Testis (tissue), 2 donors: ENCODE measurements at regions not wholly inside any gene's neighbourhood (a gene's known extent, or its start where the extent isn't known, plus 50 kb on each side); places are given as distances from the start of the nearest gene placed in this dataset.

ENCODE experiments used
- DNase-seq: peaks from one replicate; pipeline ENCODE4 v3.0.0-alpha.2; 2019
- H3K27ac ChIP-seq, 2 donors: fragments of 200-600 bp; sonication (generic); one replicate each; pipeline ENCODE4 v1.5.1; 2019
- H3K27me3 ChIP-seq: fragments of 200-600 bp; sonication (generic); one replicate; pipeline ENCODE4 v1.5.1; 2019
- H3K36me3 ChIP-seq: fragments of 200-600 bp; sonication (generic); one replicate; pipeline ENCODE4 v1.5.1; 2017; ENCODE audit warnings: low read depth; ENCODE audit errors: missing control alignments
- H3K4me1 ChIP-seq: fragments of 200-600 bp; sonication (generic); one replicate; pipeline ENCODE4 v1.5.1; 2019
- H3K4me3 ChIP-seq, 2 donors: fragments of 200-600 bp; sonication (generic); one replicate each; pipeline ENCODE4 v1.5.1; 2017 to 2019
- H3K9me3 ChIP-seq: fragments of 200-600 bp; sonication (generic); one replicate; pipeline ENCODE4 v1.5.1; 2017
- POLR2A ChIP-seq: fragments of 450-650 bp; IDR thresholded peaks from one replicate; pipeline ENCODE4 v1.6.1; 2017; ENCODE audit warnings: antibody characterized with exemption, mild to moderate bottlenecking, moderate library complexity
- WGBS, 2 donors: methylation state at CpG; one replicate each; pipeline ENCODE4 v1.1.5; 2018; 5-methylcytosine and 5-hydroxymethylcytosine counted together
- intact Hi-C: fragments of 100-400 bp; cut with DNase I; formaldehyde crosslinking; loops from one replicate; pipeline ENCODE4 v1.15.1; 2023; ENCODE audit warnings: low total_unique reads
- TF ChIP-seq, protein P1 (sequence below), 3 experiments: fragments of 450-650 bp in 2 of 3; fragments of 200-600 bp in 1 of 3; sonication (generic) in 1 of 3; IDR thresholded peaks; one replicate each; pipeline ENCODE4 v1.5.1; 2016 to 2019; ENCODE audit warnings: antibody characterized with exemption in 3 of 3, mild to moderate bottlenecking in 2 of 3, moderate library complexity in 1 of 3

DNA sequence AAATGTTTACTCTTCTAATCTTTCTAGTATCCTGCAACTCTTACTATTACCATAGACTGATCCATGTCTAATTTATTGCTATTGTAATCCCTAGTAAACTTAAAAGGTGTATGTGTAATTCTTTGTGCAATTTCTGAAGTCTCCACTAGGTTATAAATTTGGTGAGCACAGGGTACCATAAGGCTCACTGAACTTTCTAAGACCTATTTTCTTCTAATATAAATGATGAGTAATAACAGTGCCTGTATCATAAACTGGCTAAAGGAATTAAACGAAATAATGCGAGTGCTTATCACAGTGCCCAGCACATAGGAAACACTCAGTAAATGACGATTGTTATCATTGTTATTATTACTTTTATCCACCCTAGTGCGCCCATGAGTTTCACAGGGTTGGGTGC is 119.1 kb downstream of the KLF12 start:
- 79 to 84% methylated on average over 4 of the region's 4 CpGs for WGBS, 2 donors
- no peak overlapping the region for H3K4me3 ChIP-seq
- H3K4me1 ChIP-seq = no peaks in the 10 kb centered on the region
- intact Hi-C loops = no loop called here
- no peaks in the 10 kb centered on the region for H3K36me3 ChIP-seq
- DNase-seq = no peak
- H3K27me3 ChIP-seq = no peaks in the 10 kb centered on the region
- TF ChIP-seq, protein P1, sequence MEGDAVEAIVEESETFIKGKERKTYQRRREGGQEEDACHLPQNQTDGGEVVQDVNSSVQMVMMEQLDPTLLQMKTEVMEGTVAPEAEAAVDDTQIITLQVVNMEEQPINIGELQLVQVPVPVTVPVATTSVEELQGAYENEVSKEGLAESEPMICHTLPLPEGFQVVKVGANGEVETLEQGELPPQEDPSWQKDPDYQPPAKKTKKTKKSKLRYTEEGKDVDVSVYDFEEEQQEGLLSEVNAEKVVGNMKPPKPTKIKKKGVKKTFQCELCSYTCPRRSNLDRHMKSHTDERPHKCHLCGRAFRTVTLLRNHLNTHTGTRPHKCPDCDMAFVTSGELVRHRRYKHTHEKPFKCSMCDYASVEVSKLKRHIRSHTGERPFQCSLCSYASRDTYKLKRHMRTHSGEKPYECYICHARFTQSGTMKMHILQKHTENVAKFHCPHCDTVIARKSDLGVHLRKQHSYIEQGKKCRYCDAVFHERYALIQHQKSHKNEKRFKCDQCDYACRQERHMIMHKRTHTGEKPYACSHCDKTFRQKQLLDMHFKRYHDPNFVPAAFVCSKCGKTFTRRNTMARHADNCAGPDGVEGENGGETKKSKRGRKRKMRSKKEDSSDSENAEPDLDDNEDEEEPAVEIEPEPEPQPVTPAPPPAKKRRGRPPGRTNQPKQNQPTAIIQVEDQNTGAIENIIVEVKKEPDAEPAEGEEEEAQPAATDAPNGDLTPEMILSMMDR (IDR thresholded peaks at IDR 0.05) = peak in 1 of 3 experiments; percentile 42
- no peak for TF ChIP-seq POLR2A
- H3K9me3 ChIP-seq = no peaks in the 10 kb centered on the region
- no peak overlapping the region for H3K27ac ChIP-seq

DNA sequence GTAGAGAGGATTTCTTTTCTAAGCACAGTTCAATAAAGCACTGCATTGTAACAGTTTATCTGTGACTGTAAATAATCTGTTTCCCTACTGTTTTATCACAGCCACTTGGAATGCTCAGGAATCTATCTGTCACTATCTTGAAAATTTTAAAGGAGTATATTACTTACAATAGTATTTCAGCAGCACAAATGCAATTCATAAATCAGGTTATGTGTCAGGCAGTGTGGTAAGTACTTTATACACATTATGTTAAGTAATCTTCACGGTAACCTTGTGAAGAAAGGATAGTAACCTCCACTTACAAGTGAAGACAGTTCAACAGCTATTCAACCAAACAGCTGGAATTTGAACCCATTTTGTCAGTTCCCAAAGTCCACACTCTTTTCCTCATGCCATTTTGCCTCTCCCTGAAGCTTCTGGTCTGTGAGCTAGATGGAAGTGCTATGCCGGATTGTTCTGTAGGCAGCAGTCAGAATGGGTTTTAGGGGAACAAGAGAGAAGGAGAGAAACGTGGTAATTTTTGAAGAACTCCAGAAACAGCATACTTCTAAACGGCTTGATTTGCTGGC is 125.0 kb downstream of the KLF12 start:
- WGBS, 2 donors = 79 to 86% methylated on average over 4 of the region's 4 CpGs
- no peak for DNase-seq
- intact Hi-C loops = no loop called here

GRCh38 chr13:74006666-74007065 is 127.5 kb downstream of the KLF12 start:
- Histone ChIP-seq H3K9me3 (no peaks in the 10 kb centered on the region), H3K27me3 (no peaks in the 10 kb centered on the region), H3K4me1 (no peaks in the 10 kb centered on the region), H3K36me3 (no peaks in the 10 kb centered on the region), H3K4me3 (no peak overlapping the region), H3K27ac (no peak overlapping the region)
- TF ChIP-seq, protein P1 (IDR thresholded peaks at IDR 0.05) = no peak
- no peak for TF ChIP-seq POLR2A
- 89 to 90% methylated on average over 3 of the region's 3 CpGs for WGBS, 2 donors
- intact Hi-C loops = no loop called here
- no peak for DNase-seq

More for the DNA sequence above, 125.0 kb downstream of the KLF12 start:
- Histone ChIP-seq H3K4me1 (no peaks in the 10 kb centered on the region), H3K4me3 (no peak overlapping the region), H3K9me3 (no peaks in the 10 kb centered on the region), H3K27ac (no peak overlapping the region), H3K36me3 (no peaks in the 10 kb centered on the region), H3K27me3 (no peaks in the 10 kb centered on the region)
- no peak for TF ChIP-seq POLR2A

- Histone ChIP-seq H3K27me3 (no peaks in the 10 kb centered on the region), H3K4me1 (no peaks in the 10 kb centered on the region), H3K36me3 (no peaks in the 10 kb centered on the region), H3K27ac (no peak overlapping the region), H3K4me3 (no peak overlapping the region), H3K9me3 (no peaks in the 10 kb centered on the region)
- intact Hi-C loops = no loop called here
- no peak for DNase-seq
- TF ChIP-seq, protein P1 (IDR thresholded peaks at IDR 0.05) = no peak
- no peak for TF ChIP-seq POLR2A
- 91 to 97% methylated on average over 6 of the region's 6 CpGs for WGBS, 2 donors
Observed at GRCh38 chr13:74005320-74006157, 128.7 kb downstream of the KLF12 start.

DNA sequence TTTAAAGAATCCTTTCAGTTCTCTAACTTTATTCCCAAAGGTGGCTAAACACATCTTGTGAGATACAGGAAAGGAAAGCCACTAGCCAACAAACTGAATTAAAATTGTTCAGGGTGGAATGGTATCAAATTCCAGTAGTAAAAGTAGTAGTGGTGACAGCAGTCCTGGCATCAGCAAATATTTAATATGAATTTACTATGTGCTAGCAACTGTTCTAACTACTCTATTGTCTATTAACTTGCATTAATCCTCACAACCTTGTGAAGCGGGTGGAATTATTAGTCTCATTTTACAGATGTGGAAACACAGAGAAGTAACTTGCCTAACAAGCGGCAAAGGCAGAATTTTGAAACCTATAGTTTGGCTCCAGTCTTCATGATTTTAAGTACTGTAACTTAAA is 130.1 kb downstream of the KLF12 start:
- no peaks in the 10 kb centered on the region for H3K4me1 ChIP-seq
- no peak for DNase-seq
- WGBS, 2 donors = 94 to 97% methylated on average over 2 of the region's 2 CpGs
- no peaks in the 10 kb centered on the region for H3K9me3 ChIP-seq
- no peak overlapping the region for H3K4me3 ChIP-seq
- no peaks in the 10 kb centered on the region for H3K36me3 ChIP-seq
- TF ChIP-seq POLR2A = no peak
- TF ChIP-seq, protein P1 (IDR thresholded peaks at IDR 0.05) = no peak
- no peak overlapping the region for H3K27ac ChIP-seq
- H3K27me3 ChIP-seq = no peaks in the 10 kb centered on the region
- intact Hi-C loops = no loop called here
